ENCODE measurements at regions not wholly inside any gene's neighbourhood (a gene's known extent, or its start where the extent isn't known, plus 50 kb on each side); places are given as distances from the start of the nearest gene placed in this dataset.

GRCh38 chr10:31644931-31645633 is 283.5 kb downstream of the ARHGAP12 start:
- no peak for DNase-seq (ENCODE audit: low spot score)

- no peak for DNase-seq (ENCODE audit: low spot score)
Measured at GRCh38 chr10:31642281-31642680, 286.4 kb downstream of the ARHGAP12 start.

GRCh38 chr10:31635415-31636065 is 293.1 kb downstream of the ARHGAP12 start:
- DNase-seq (ENCODE audit: low spot score) = no peak

- DNase-seq (ENCODE audit: low spot score) = no peak
Measured at GRCh38 chr10:31635009-31635408, 293.6 kb downstream of the ARHGAP12 start.

GRCh38 chr10:31630861-31631567 is 297.6 kb downstream of the ARHGAP12 start:
- DNase-seq (ENCODE audit: low spot score) = no peak

GRCh38 chr10:31625566-31625965 is 303.1 kb downstream of the ARHGAP12 start:
- no peak for DNase-seq (ENCODE audit: low spot score)

GRCh38 chr10:31624611-31625010 is 304.0 kb downstream of the ARHGAP12 start:
- DNase-seq (ENCODE audit: low spot score) = no peak

GRCh38 chr10:31623947-31624346 is 304.7 kb downstream of the ARHGAP12 start:
- no peak for DNase-seq (ENCODE audit: low spot score)

- DNase-seq (ENCODE audit: low spot score) = no peak
Measured at GRCh38 chr10:31623466-31623865, 304.4 kb downstream of the ZEB1 start.

- no peak for DNase-seq (ENCODE audit: low spot score)
Measured at GRCh38 chr10:31622978-31623377, 304.0 kb downstream of the ZEB1 start.

- DNase-seq (ENCODE audit: low spot score) = no peak
Measured at GRCh38 chr10:31621733-31622132, 302.7 kb downstream of the ZEB1 start.

GRCh38 chr10:31620226-31621151 is 301.5 kb downstream of the ZEB1 start:
- no peak for DNase-seq (ENCODE audit: low spot score)

- no peak for DNase-seq (ENCODE audit: low spot score)
Measured at GRCh38 chr10:31619531-31620061, 300.6 kb downstream of the ZEB1 start.

- DNase-seq (ENCODE audit: low spot score) = no peak
Measured at GRCh38 chr10:31618541-31619291, 299.7 kb downstream of the ZEB1 start.

- no peak for DNase-seq (ENCODE audit: low spot score)
Measured at GRCh38 chr10:31617757-31618156, 298.7 kb downstream of the ZEB1 start.

- no peak for DNase-seq (ENCODE audit: low spot score)
Measured at GRCh38 chr10:31617133-31617532, 298.1 kb downstream of the ZEB1 start.

GRCh38 chr10:31615129-31615528 is 296.1 kb downstream of the ZEB1 start:
- no peak for DNase-seq (ENCODE audit: low spot score)

GRCh38 chr10:31614611-31615010 is 295.6 kb downstream of the ZEB1 start:
- DNase-seq (ENCODE audit: low spot score) = no peak

GRCh38 chr10:31612082-31612481 is 293.1 kb downstream of the ZEB1 start:
- no peak for DNase-seq (ENCODE audit: low spot score)

- no peak for DNase-seq (ENCODE audit: low spot score)
Measured at GRCh38 chr10:31611161-31611560, 292.1 kb downstream of the ZEB1 start.

- DNase-seq (ENCODE audit: low spot score) = no peak
Measured at GRCh38 chr10:31607481-31607880, 288.5 kb downstream of the ZEB1 start.
